ENCODE measurements at regions not wholly inside any gene's neighbourhood (a gene's known extent, or its start where the extent isn't known, plus 50 kb on each side); places are given as distances from the start of the nearest gene placed in this dataset.

DNA sequence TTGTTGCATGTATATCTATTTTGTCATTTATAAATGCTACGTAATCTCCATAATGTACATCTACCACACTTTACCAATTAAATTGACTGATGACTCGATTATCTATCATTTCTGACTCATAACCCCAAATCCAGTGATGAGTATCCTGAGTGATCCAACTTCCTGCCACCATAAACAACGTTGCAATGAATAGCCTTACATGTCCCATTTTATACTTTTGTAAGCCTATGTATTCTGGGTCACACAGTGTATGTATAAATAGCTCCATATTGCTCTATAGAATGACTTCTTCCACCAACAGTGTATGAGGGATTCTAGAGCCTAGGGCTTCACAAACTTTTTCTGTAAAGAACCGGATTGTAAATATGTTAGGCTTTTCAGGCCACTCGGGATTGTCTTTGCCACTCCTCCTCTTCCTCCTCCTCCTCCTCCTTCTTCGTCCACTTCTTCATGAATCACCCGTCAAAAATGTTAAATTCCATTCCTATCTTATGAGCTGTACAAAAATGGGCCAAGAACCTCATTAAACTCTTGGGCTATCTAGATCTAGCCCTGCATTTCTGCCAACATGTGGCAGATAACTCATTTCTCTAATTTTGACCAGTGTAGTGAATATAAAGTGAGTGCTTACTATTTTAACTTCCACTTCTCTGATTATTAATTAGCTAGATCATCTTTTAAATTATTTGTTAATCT lies 672.2 kb upstream of the AMOT start:
- no peak for TF ChIP-seq POLR2A (IDR thresholded peaks at IDR 0.05)
- TF ChIP-seq, protein P1, sequence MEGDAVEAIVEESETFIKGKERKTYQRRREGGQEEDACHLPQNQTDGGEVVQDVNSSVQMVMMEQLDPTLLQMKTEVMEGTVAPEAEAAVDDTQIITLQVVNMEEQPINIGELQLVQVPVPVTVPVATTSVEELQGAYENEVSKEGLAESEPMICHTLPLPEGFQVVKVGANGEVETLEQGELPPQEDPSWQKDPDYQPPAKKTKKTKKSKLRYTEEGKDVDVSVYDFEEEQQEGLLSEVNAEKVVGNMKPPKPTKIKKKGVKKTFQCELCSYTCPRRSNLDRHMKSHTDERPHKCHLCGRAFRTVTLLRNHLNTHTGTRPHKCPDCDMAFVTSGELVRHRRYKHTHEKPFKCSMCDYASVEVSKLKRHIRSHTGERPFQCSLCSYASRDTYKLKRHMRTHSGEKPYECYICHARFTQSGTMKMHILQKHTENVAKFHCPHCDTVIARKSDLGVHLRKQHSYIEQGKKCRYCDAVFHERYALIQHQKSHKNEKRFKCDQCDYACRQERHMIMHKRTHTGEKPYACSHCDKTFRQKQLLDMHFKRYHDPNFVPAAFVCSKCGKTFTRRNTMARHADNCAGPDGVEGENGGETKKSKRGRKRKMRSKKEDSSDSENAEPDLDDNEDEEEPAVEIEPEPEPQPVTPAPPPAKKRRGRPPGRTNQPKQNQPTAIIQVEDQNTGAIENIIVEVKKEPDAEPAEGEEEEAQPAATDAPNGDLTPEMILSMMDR (IDR thresholded peaks at IDR 0.05), result no peak
- no peak for TF ChIP-seq POLR2AphosphoS5 (IDR thresholded peaks at IDR 0.05)
